ENCODE measurements at regions not wholly inside any gene's neighbourhood (a gene's known extent, or its start where the extent isn't known, plus 50 kb on each side); places are given as distances from the start of the nearest gene placed in this dataset.

DNA sequence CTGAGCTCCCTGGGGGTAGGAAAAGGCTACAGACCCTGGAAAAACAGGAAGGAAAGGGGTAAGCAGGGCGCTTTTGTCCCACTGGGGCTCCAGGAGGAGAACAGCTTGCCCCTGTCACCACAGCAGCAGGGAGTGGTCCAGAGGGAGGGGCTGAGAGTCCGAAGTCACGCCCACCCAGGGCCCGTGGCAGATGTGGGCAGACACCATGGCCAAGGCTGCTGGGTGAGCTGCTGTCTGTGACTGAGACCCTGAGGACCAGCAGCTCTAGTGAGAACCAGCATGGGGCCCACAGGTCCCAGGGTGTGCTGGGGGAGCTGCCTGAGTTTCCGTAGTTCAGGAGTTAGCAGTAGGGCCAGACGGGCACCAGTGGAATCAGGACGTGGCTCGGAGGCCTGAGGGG is 162.0 kb downstream of the SPP2 start:
- Histone ChIP-seq H3K36me3 (ENCODE audit: control insufficient read depth, insufficient read depth, low read length) (no peaks in the 10 kb centered on the region), H3K4me1 (ENCODE audit: control insufficient read depth, insufficient read depth, low read length) (no peaks in the 10 kb centered on the region), H3K27ac (ENCODE audit: low read depth, low read length) (no peak overlapping the region), H3K27me3 (ENCODE audit: control insufficient read depth, insufficient read depth, low read length) (no peaks in the 10 kb centered on the region), H3K4me3 (ENCODE audit: low read depth, low read length) (no peak overlapping the region), H3K9me3 (ENCODE audit: control insufficient read depth, insufficient read depth, low read depth, low read length) (0 out of 2 replicates have a peak, but pooled peaks cover under 1% of the 10 kb centered on the region), H3K9ac (ENCODE audit: low read length) (no peak overlapping the region)

DNA sequence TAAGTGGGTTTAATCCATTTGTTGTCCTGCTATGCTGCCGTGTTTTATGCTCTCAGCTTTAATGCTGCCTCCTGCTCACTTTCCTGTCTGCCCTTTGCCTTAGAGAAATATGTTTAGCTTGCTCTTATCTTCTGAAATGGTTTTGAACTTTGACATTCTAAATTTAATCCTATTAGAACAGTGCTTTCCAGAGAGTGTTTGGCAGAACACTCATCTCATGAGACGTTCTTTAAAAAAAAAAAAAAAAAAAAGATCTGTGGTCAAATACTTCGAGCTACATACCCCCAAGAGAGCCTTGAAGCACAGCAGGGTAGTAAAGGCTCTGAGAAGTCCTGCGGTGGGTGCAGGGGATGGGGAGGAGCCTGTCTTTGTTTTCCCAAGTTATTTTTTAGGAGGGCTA is 161.3 kb downstream of the SPP2 start:
- no peaks in the 10 kb centered on the region for H3K27me3 ChIP-seq (ENCODE audit: control insufficient read depth, insufficient read depth, low read length)
- H3K4me3 ChIP-seq (ENCODE audit: low read depth, low read length), result no peak overlapping the region
- no peak overlapping the region for H3K9ac ChIP-seq (ENCODE audit: low read length)
- no peak overlapping the region for H3K27ac ChIP-seq (ENCODE audit: low read depth, low read length)
- no peaks in the 10 kb centered on the region for H3K4me1 ChIP-seq (ENCODE audit: control insufficient read depth, insufficient read depth, low read length)
- peaks cover 3% of the 10 kb centered on the region; the same call in 1 of the 2 replicates for H3K9me3 ChIP-seq (ENCODE audit: control insufficient read depth, insufficient read depth, low read depth, low read length)
- H3K36me3 ChIP-seq (ENCODE audit: control insufficient read depth, insufficient read depth, low read length), result no peaks in the 10 kb centered on the region

DNA sequence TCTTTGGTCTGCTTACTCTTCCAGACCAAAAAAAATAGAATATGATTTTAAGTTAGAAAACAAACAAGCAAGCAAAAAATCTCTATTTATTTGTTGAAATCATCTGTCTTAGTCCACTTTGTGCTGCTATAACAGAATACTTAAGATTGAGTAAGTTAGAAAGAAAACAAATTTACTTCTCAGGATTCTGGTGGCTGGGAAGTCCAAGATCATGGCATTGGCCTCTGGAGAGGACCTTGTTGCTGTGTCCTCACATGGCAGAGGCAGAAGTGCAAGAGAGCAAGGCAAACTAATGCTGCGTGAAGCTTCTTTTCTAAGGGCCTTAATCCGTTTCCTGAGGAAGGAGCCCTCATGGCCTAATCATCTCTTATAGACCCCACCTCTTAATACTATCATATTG is 156.2 kb downstream of the SPP2 start:
- Histone ChIP-seq H3K9me3 (ENCODE audit: control insufficient read depth, insufficient read depth, low read depth, low read length) (peaks cover 24% of the 10 kb centered on the region), H3K4me3 (ENCODE audit: low read depth, low read length) (no peak overlapping the region), H3K9ac (ENCODE audit: low read length) (no peak overlapping the region), H3K36me3 (ENCODE audit: control insufficient read depth, insufficient read depth, low read length) (no peaks in the 10 kb centered on the region), H3K4me1 (ENCODE audit: control insufficient read depth, insufficient read depth, low read length) (no peaks in the 10 kb centered on the region), H3K27ac (ENCODE audit: low read depth, low read length) (no peak overlapping the region), H3K27me3 (ENCODE audit: control insufficient read depth, insufficient read depth, low read length) (no peaks in the 10 kb centered on the region)

DNA sequence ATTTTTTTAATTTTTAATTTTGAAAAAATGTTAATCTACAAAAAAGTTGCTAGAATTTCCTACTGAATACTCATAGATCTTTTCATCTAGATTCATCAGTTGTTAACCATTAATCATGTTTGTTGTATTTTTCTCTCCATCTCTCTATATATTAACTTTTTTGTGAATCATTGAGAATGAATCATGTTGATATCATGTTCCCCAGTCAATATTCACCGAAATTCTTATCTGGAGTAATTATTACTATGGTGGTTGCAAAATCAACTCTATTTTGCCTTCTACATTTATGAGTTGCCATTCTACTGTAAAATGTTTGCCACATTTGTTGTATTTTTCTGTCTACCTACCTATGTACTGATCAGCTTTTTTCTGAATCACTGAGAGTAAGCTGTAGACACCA is 154.0 kb downstream of the SPP2 start:
- Histone ChIP-seq H3K4me3 (ENCODE audit: low read depth, low read length) (no peak overlapping the region), H3K4me1 (ENCODE audit: control insufficient read depth, insufficient read depth, low read length) (no peaks in the 10 kb centered on the region), H3K27ac (ENCODE audit: low read depth, low read length) (no peak overlapping the region), H3K36me3 (ENCODE audit: control insufficient read depth, insufficient read depth, low read length) (no peaks in the 10 kb centered on the region), H3K9ac (ENCODE audit: low read length) (no peak overlapping the region), H3K9me3 (ENCODE audit: control insufficient read depth, insufficient read depth, low read depth, low read length) (peaks cover 30% of the 10 kb centered on the region), H3K27me3 (ENCODE audit: control insufficient read depth, insufficient read depth, low read length) (no peaks in the 10 kb centered on the region)

DNA sequence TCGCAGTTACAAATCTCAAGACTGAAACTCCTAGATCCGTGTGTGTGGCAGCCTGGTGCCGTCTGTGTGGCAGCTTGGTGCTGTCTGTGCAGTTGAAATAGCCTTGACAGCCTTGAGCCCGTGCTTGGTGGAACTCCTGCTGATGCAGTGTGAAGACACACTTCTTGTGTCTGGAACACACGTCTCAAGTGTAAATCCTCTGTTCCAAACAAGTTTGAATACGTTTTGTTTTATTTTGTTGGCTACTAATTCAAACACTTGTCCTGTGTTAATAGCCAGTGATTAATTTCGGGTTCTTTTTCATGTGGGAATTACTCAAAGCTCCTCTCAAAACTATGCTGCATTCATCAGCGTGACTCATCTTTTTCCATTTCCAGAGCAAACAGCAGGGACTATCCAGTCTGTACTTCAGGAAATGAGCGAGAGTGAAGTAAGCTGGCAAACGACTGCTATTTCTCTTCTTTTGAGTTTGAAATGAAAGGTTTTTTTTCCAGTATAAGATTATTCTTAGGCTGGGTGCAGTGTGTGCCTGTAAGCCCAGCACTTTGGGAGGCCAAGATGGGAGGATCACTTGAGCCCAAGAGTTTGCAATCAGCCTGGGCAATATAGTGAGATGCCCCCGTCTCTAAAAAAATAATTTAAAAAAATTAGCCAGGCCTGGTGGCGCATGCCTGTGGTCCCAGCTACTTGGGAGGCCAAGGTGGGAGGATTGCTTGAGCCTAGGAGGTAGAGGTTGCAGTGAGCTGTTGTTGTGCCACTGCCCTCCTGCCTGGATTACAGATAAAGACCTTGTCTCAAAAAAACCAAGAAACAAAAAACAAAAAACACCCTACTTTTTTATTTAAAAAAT is 152.9 kb downstream of the SPP2 start:
- Histone ChIP-seq H3K27me3 (ENCODE audit: control insufficient read depth, insufficient read depth, low read length) (no peaks in the 10 kb centered on the region), H3K4me3 (ENCODE audit: low read depth, low read length) (no peak overlapping the region), H3K27ac (ENCODE audit: low read depth, low read length) (no peak overlapping the region), H3K9me3 (ENCODE audit: control insufficient read depth, insufficient read depth, low read depth, low read length) (peaks cover 30% of the 10 kb centered on the region), H3K36me3 (ENCODE audit: control insufficient read depth, insufficient read depth, low read length) (no peaks in the 10 kb centered on the region), H3K4me1 (ENCODE audit: control insufficient read depth, insufficient read depth, low read length) (no peaks in the 10 kb centered on the region), H3K9ac (ENCODE audit: low read length) (no peak overlapping the region)

DNA sequence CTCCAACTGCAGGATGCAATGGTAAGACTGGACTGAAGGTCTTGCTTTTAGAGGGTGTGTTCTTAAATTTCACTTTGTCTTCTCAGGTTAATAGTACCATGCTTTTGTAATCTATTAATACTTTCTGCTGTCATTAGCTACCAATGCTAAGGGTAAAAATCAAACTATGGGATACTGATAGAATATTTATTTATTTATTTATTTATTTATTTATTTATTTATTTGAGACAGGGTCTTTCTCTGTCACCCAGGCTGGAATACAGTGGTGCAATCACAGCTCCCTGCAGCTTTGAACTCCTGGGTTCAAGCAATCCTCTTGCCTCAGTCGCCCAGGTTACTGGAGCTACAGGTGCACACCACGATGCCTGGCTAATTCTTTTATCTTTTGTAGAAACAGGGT is 152.1 kb downstream of the SPP2 start:
- no peak overlapping the region for H3K27ac ChIP-seq (ENCODE audit: low read depth, low read length)
- no peak overlapping the region for H3K9ac ChIP-seq (ENCODE audit: low read length)
- H3K27me3 ChIP-seq (ENCODE audit: control insufficient read depth, insufficient read depth, low read length), result no peaks in the 10 kb centered on the region
- no peaks in the 10 kb centered on the region for H3K4me1 ChIP-seq (ENCODE audit: control insufficient read depth, insufficient read depth, low read length)
- H3K9me3 ChIP-seq (ENCODE audit: control insufficient read depth, insufficient read depth, low read depth, low read length), result peaks cover 30% of the 10 kb centered on the region
- H3K4me3 ChIP-seq (ENCODE audit: low read depth, low read length), result no peak overlapping the region
- no peaks in the 10 kb centered on the region for H3K36me3 ChIP-seq (ENCODE audit: control insufficient read depth, insufficient read depth, low read length)

DNA sequence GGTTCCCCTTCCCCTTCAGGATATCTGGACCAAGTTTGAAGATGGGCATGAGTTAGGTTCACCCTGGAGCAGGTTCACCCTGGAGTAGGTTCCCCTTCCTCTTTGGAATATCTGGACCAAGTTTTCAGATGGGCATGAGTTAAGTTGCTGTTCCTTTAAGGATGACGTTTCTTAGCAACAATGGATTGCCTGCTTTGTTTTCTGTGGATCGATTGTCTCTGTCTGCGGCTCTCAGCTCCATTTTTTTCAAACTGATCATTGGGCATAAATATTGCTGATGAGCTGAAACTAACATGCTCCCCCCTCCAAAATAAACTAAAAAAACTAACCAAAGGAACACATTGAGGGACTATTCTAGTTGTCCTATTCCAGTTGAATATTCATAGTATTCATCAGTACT is 149.5 kb downstream of the SPP2 start:
- Histone ChIP-seq H3K9ac (ENCODE audit: low read length) (no peak overlapping the region), H3K4me1 (ENCODE audit: control insufficient read depth, insufficient read depth, low read length) (no peaks in the 10 kb centered on the region), H3K4me3 (ENCODE audit: low read depth, low read length) (no peak overlapping the region), H3K27ac (ENCODE audit: low read depth, low read length) (no peak overlapping the region), H3K27me3 (ENCODE audit: control insufficient read depth, insufficient read depth, low read length) (no peaks in the 10 kb centered on the region), H3K9me3 (ENCODE audit: control insufficient read depth, insufficient read depth, low read depth, low read length) (peaks cover 21% of the 10 kb centered on the region), H3K36me3 (ENCODE audit: control insufficient read depth, insufficient read depth, low read length) (no peaks in the 10 kb centered on the region)

DNA sequence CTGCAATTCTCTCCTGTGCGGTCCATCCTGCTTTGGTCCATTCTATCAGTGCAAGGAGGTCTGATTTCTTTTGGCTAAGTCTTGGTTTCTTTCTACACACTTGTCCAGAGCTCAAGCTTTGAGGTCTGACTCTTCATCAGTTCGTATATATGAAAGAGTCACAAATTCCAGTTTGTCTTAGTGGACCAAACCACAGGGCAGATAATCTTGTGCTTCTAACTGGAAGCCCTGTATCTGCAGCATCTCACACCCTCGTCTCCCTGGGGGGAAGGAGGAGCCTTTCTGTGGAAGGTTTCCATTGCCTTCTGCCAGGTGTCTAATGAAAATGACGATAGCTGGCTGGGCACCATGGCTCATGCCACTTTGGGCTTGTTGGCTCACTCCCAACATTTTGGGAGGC is 148.5 kb downstream of the SPP2 start:
- H3K27ac ChIP-seq (ENCODE audit: low read depth, low read length), result no peak overlapping the region
- no peaks in the 10 kb centered on the region for H3K4me1 ChIP-seq (ENCODE audit: control insufficient read depth, insufficient read depth, low read length)
- no peak overlapping the region for H3K4me3 ChIP-seq (ENCODE audit: low read depth, low read length)
- H3K9me3 ChIP-seq (ENCODE audit: control insufficient read depth, insufficient read depth, low read depth, low read length), result peaks cover 19% of the 10 kb centered on the region
- no peak overlapping the region for H3K9ac ChIP-seq (ENCODE audit: low read length)
- no peaks in the 10 kb centered on the region for H3K27me3 ChIP-seq (ENCODE audit: control insufficient read depth, insufficient read depth, low read length)
- H3K36me3 ChIP-seq (ENCODE audit: control insufficient read depth, insufficient read depth, low read length), result no peaks in the 10 kb centered on the region

DNA sequence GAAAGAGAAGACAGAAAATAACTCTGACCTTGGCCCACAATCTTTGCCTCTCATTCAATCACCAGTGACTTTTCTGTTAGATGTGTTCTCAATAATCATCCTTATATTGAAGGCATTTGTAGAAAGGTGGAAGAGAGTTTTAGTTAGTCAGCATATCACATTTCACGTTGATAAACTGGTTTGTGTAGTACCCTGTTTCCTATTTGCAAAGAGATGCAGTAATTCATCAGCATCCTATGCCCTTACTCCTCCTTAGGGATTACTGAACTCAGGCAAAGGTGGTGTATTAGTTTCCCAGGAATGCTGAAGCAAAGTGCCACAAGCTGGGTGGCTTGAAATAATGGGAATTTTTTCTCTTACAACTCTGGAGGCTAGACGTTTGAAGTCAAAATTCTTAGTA is 145.0 kb downstream of the SPP2 start:
- Histone ChIP-seq H3K27ac (ENCODE audit: low read depth, low read length) (no peak overlapping the region), H3K4me1 (ENCODE audit: control insufficient read depth, insufficient read depth, low read length) (no peaks in the 10 kb centered on the region)

DNA sequence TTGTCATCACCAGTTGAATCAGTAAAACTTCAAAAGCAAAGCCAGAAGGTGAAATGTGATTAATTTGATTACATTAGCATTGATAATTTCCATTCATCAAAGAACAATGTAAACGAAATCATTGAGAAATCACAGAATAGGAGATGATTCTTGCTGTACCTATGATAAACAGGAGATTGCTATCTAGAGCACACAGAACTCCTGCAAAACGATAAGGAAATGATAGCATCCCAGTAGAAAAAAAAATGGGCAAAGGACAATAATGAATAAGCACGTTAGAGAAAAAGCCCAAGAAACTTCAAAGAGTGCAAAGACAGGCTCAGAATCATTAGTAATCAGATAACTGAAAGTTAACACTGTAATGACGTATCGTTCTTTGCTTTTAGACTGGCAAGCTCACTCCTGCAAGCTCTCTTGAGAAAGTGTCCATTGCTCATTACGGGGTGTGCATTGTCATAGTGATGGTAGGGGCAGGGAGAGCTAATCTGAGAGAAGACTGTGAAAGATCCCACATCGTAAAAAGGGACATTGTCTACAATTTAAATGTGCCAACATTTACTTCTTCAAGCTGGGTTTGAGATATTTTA is 143.6 kb downstream of the SPP2 start:
- Histone ChIP-seq H3K9me3 (ENCODE audit: control insufficient read depth, insufficient read depth, low read depth, low read length) (no peaks in the 10 kb centered on the region), H3K27ac (ENCODE audit: low read depth, low read length) (no peak overlapping the region), H3K9ac (ENCODE audit: low read length) (no peak overlapping the region), H3K4me1 (ENCODE audit: control insufficient read depth, insufficient read depth, low read length) (peaks cover 4% of the 10 kb centered on the region; the same call in 1 of the 2 replicates), H3K36me3 (ENCODE audit: control insufficient read depth, insufficient read depth, low read length) (no peaks in the 10 kb centered on the region), H3K4me3 (ENCODE audit: low read depth, low read length) (no peak overlapping the region), H3K27me3 (ENCODE audit: control insufficient read depth, insufficient read depth, low read length) (no peaks in the 10 kb centered on the region)

More for the DNA sequence above, 145.0 kb downstream of the SPP2 start:
- Histone ChIP-seq H3K36me3 (ENCODE audit: control insufficient read depth, insufficient read depth, low read length) (no peaks in the 10 kb centered on the region), H3K9ac (ENCODE audit: low read length) (no peak overlapping the region), H3K27me3 (ENCODE audit: control insufficient read depth, insufficient read depth, low read length) (no peaks in the 10 kb centered on the region), H3K9me3 (ENCODE audit: control insufficient read depth, insufficient read depth, low read depth, low read length) (no peaks in the 10 kb centered on the region), H3K4me3 (ENCODE audit: low read depth, low read length) (no peak overlapping the region)

DNA sequence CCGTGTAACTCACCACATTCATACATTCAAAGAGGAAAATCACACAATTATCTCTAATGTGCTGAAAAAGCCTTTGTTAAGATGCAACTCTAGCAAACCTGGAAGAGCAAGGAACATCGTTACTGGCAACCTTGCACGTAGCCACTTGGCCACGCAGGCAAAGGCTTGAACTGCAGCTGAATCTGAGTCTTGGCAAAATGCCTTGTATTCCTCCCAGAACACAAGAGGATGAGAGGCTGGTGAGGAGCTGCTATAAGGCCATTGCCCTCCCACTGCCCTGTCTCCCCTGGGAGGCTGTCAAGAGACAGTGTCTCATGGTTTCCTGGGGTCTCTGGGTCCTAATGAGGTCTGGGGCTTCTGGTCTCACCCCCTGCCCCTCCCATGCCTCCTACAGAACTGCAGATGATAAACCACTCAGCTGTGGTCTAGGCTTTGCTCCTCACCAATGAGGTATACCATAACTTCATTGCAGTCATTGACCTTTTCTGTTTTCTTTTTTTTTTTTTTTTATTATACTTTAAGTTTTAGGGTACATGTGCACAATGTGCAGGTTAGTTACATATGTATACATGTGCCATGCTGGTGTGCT is 141.4 kb downstream of the SPP2 start:
- H3K9ac ChIP-seq (ENCODE audit: low read length), result no peak overlapping the region
- H3K36me3 ChIP-seq (ENCODE audit: control insufficient read depth, insufficient read depth, low read length), result no peaks in the 10 kb centered on the region
- no peak overlapping the region for H3K27ac ChIP-seq (ENCODE audit: low read depth, low read length)
- H3K27me3 ChIP-seq (ENCODE audit: control insufficient read depth, insufficient read depth, low read length), result no peaks in the 10 kb centered on the region
- H3K4me1 ChIP-seq (ENCODE audit: control insufficient read depth, insufficient read depth, low read length), result peaks cover 4% of the 10 kb centered on the region; the same call in 1 of the 2 replicates
- no peak overlapping the region for H3K4me3 ChIP-seq (ENCODE audit: low read depth, low read length)
- no peaks in the 10 kb centered on the region for H3K9me3 ChIP-seq (ENCODE audit: control insufficient read depth, insufficient read depth, low read depth, low read length)

Data from HUES6 (cell line).